SK-N-SH treated with all-trans-retinoic acid at 6 μM for 48 hours (cell line): ENCODE measurements at regions not wholly inside any gene's neighbourhood (a gene's known extent, or its start where the extent isn't known, plus 50 kb on each side); places are given as distances from the start of the nearest gene placed in this dataset.

Source experiments
- ATAC-seq: fragments of 200-7000 bp; cut with Tn5 transposase; 3 replicates; pipeline ENCODE4 v1.9.1; 2020; ENCODE audit warnings: mild to moderate bottlenecking, moderate library complexity
- ARNTL ChIP-seq: fragments of 450-650 bp; formaldehyde crosslinking; IDR thresholded peaks from 2 replicates; pipeline ENCODE4 v1.5.0; 2020; ENCODE audit warnings: low read depth, mild to moderate bottlenecking, moderate library complexity, borderline replicate concordance
- BACH2 ChIP-seq: fragments of 250-450 bp; sonication (Bioruptor Pico); IDR thresholded peaks from 2 replicates; pipeline ENCODE4 v1.9.0; 2021; ENCODE audit warnings: mild to moderate bottlenecking, borderline replicate concordance
- CREB5 ChIP-seq: fragments of 250-450 bp; sonication (Bioruptor Pico); IDR thresholded peaks from 2 replicates; pipeline ENCODE4 v1.5.1; 2020; ENCODE audit warnings: low read depth, mild to moderate bottlenecking, moderate library complexity
- CSDC2 ChIP-seq: fragments of 250-450 bp; sonication (Bioruptor Pico); IDR thresholded peaks from 2 replicates; pipeline ENCODE4 v1.5.0; 2020; ENCODE audit warnings: mild to moderate bottlenecking, moderate library complexity
- CSRNP3 ChIP-seq: fragments of 250-450 bp; sonication (Bioruptor Pico); IDR thresholded peaks from 2 replicates; pipeline ENCODE4 v1.5.1; 2021; ENCODE audit warnings: mild to moderate bottlenecking, moderate library complexity
- ESRRG ChIP-seq: fragments of 250-450 bp; sonication (Bioruptor Pico); IDR thresholded peaks from 2 replicates; pipeline ENCODE4 v1.6.1; 2021; ENCODE audit warnings: mild to moderate bottlenecking
- GLIS3 ChIP-seq: fragments of 250-450 bp; sonication (Bioruptor Pico); IDR thresholded peaks from 2 replicates; pipeline ENCODE4 v1.5.0; 2020; ENCODE audit warnings: mild to moderate bottlenecking, moderate library complexity
- ISL1 ChIP-seq: fragments of 250-450 bp; sonication (Bioruptor Pico); IDR thresholded peaks from 2 replicates; pipeline ENCODE4 v2.1.2; 2022; ENCODE audit warnings: mild to moderate bottlenecking, moderate library complexity
- OSR1 ChIP-seq: fragments of 250-450 bp; sonication (Bioruptor Pico); IDR thresholded peaks from 2 replicates; pipeline ENCODE4 v1.8.0; 2022; ENCODE audit warnings: moderate library complexity, mild to moderate bottlenecking, inconsistent platforms
- PATZ1 ChIP-seq: fragments of 250-450 bp; sonication (Bioruptor Pico); IDR thresholded peaks from 2 replicates; pipeline ENCODE4 v1.8.0; 2020; ENCODE audit warnings: mild to moderate bottlenecking, moderate library complexity, borderline replicate concordance
- POU6F1 ChIP-seq: fragments of 250-450 bp; sonication (Bioruptor Pico); IDR thresholded peaks from 2 replicates; pipeline ENCODE4 v1.8.0; 2021; ENCODE audit warnings: low read depth, mild to moderate bottlenecking, moderate library complexity, borderline replicate concordance
- PPARA ChIP-seq: fragments of 250-450 bp; sonication (Bioruptor Pico); IDR thresholded peaks from 2 replicates; pipeline ENCODE4 v1.5.0; 2020; ENCODE audit warnings: mild to moderate bottlenecking, borderline replicate concordance
- SNAI2 ChIP-seq: fragments of 250-450 bp; sonication (Bioruptor Pico); IDR thresholded peaks from 2 replicates; pipeline ENCODE4 v1.5.0; 2020; ENCODE audit warnings: mild to moderate bottlenecking, moderate library complexity
- TCF4 ChIP-seq: fragments of 250-450 bp; sonication (Bioruptor Pico); IDR thresholded peaks from 2 replicates; pipeline ENCODE4 v1.8.0; 2021; ENCODE audit warnings: mild to moderate bottlenecking, moderate library complexity, borderline replicate concordance
- TOX ChIP-seq: fragments of 250-450 bp; sonication (Bioruptor Pico); IDR thresholded peaks from 2 replicates; pipeline ENCODE4 v1.8.0; 2021; ENCODE audit warnings: mild to moderate bottlenecking, moderate library complexity, borderline replicate concordance
- ZC3H10 ChIP-seq: fragments of 250-450 bp; sonication (Bioruptor Pico); IDR thresholded peaks from 2 replicates; pipeline ENCODE4 v1.5.1; 2021; ENCODE audit warnings: mild to moderate bottlenecking, moderate library complexity
- ZFP3 ChIP-seq: fragments of 250-450 bp; sonication (Bioruptor Pico); IDR thresholded peaks from 2 replicates; pipeline ENCODE4 v1.5.0; 2020; ENCODE audit warnings: mild to moderate bottlenecking, moderate library complexity
- ZNF70 ChIP-seq: fragments of 450-650 bp; formaldehyde crosslinking; IDR thresholded peaks from 2 replicates; pipeline ENCODE4 v1.5.0; 2020; ENCODE audit warnings: mild to moderate bottlenecking, moderate library complexity
- ZNF8 ChIP-seq: fragments of 450-650 bp; formaldehyde crosslinking; IDR thresholded peaks from 2 replicates; pipeline ENCODE4 v1.5.0; 2020; ENCODE audit warnings: mild to moderate bottlenecking, moderate library complexity

GRCh38 chr10:59512951-59513350, 150.6 kb upstream of the FAM13C start:
- TF ChIP-seq PATZ1 (CRISPR knock-in tag), result no peak
- no peak for TF ChIP-seq BACH2 (CRISPR knock-in tag)
- no peak for TF ChIP-seq CSRNP3 (CRISPR knock-in tag)
- no peak for TF ChIP-seq ZFP3 (CRISPR knock-in tag)
- TF ChIP-seq ZC3H10, result no peak
- TF ChIP-seq ISL1 (CRISPR knock-in tag), result no peak
- no peak for TF ChIP-seq ARNTL
- TF ChIP-seq TCF4, result no peak
- TF ChIP-seq ESRRG (CRISPR knock-in tag), result no peak
- TF ChIP-seq, all 23 proteins: peak for 0
- ATAC-seq, result peak; percentile 47

GRCh38 chr10:59508956-59509355, 146.6 kb upstream of the FAM13C start:
- no peak for TF ChIP-seq CREB5
- no peak for ATAC-seq

- TF ChIP-seq TOX (CRISPR knock-in tag) (no peak), PPARA (CRISPR knock-in tag) (no peak), TCF4 (no peak), GLIS3 (CRISPR knock-in tag) (no peak), PATZ1 (CRISPR knock-in tag) (no peak)
- TF ChIP-seq, all 23 proteins: peak for 0
Measured at GRCh38 chr10:59508296-59508695, 145.9 kb upstream of the FAM13C start.

GRCh38 chr10:59505926-59506325, 143.6 kb upstream of the FAM13C start:
- TF ChIP-seq CSDC2 (CRISPR knock-in tag) (no peak), ISL1 (CRISPR knock-in tag) (0 out of 2 replicates have a peak, but pooled peaks have one; percentile 24), ARNTL (no peak)
- peak; percentile 73 for ATAC-seq

More at GRCh38 chr10:59508296-59508695, 145.9 kb upstream of the FAM13C start:
- ATAC-seq, result no peak

GRCh38 chr10:59499460-59499859, 137.1 kb upstream of the FAM13C start:
- TF ChIP-seq PPARA (CRISPR knock-in tag) (no peak), ZNF70 (CRISPR knock-in tag) (no peak), BACH2 (CRISPR knock-in tag) (no peak), POU6F1 (CRISPR knock-in tag) (no peak), OSR1 (CRISPR knock-in tag) (no peak), ESRRG (CRISPR knock-in tag) (no peak)
- TF ChIP-seq, all 23 proteins: peak for 0

GRCh38 chr10:59493017-59493416, 130.7 kb upstream of the FAM13C start:
- no peak for ATAC-seq
- TF ChIP-seq ZNF8 (CRISPR knock-in tag) (no peak), OSR1 (CRISPR knock-in tag) (no peak), SNAI2 (no peak), ISL1 (CRISPR knock-in tag) (no peak), ARNTL (no peak), CREB5 (no peak), TCF4 (no peak), CSDC2 (CRISPR knock-in tag) (no peak), CSRNP3 (CRISPR knock-in tag) (no peak), TOX (CRISPR knock-in tag) (no peak), PPARA (CRISPR knock-in tag) (no peak)

More at GRCh38 chr10:59499460-59499859, 137.1 kb upstream of the FAM13C start:
- ATAC-seq, result no peak
